OCI-LY1 (cell line): ENCODE measurements at regions not wholly inside any gene's neighbourhood (a gene's known extent, or its start where the extent isn't known, plus 50 kb on each side); places are given as distances from the start of the nearest gene placed in this dataset.

Source experiments
- H2AFZ ChIP-seq: fragments of 200-600 bp; sonication (generic), shearing (Covaris generic); 2 replicates; pipeline ENCODE4 v1.6.0; 2014; ENCODE audit warnings: antibody characterized with exemption, mild to moderate bottlenecking, low read length
- H3F3A ChIP-seq: fragments of 200-600 bp; sonication (generic), shearing (Covaris generic); 2 replicates; pipeline ENCODE4 v1.6.0; 2014; ENCODE audit warnings: mild to moderate bottlenecking, antibody characterized with exemption, low read length, moderate library complexity; ENCODE audit not compliant: insufficient read depth
- H3K27ac ChIP-seq: fragments of 200-600 bp; sonication (generic); 2 replicates; pipeline ENCODE4 v1.5.1; 2014; ENCODE audit warnings: low read length, mixed run types, mild to moderate bottlenecking, low read depth; ENCODE audit not compliant: poor library complexity, severe bottlenecking
- H3K27me3 ChIP-seq: fragments of 200-600 bp; sonication (generic); 2 replicates; pipeline ENCODE4 v1.6.0; 2014; ENCODE audit warnings: antibody characterized with exemption, mild to moderate bottlenecking, low read length, moderate library complexity; ENCODE audit not compliant: insufficient read depth
- H3K36me3 ChIP-seq: fragments of 200-600 bp; sonication (generic); 2 replicates; pipeline ENCODE4 v1.6.1; 2014; ENCODE audit warnings: mild to moderate bottlenecking, antibody characterized with exemption, low read length, moderate library complexity, mixed read lengths; ENCODE audit not compliant: insufficient read depth
- H3K4me1 ChIP-seq: fragments of 200-600 bp; sonication (generic); 2 replicates; pipeline ENCODE4 v1.5.1; 2014; ENCODE audit warnings: mild to moderate bottlenecking, low read length, moderate library complexity; ENCODE audit not compliant: insufficient read depth, severe bottlenecking
- H3K4me2 ChIP-seq: fragments of 200-600 bp; sonication (generic), shearing (Covaris generic); 2 replicates; pipeline ENCODE4 v1.6.1; 2014; ENCODE audit warnings: low read length
- H3K4me3 ChIP-seq: fragments of 200-600 bp; sonication (generic); 2 replicates; pipeline ENCODE4 v1.5.1; 2014; ENCODE audit warnings: low read length, low read depth, mild to moderate bottlenecking, mixed read lengths; ENCODE audit not compliant: poor library complexity, severe bottlenecking
- H3K79me2 ChIP-seq: fragments of 200-600 bp; shearing (Covaris generic); 2 replicates; pipeline ENCODE4 v1.6.1; 2016; ENCODE audit warnings: mixed run types, low read length, mixed read lengths; ENCODE audit not compliant: insufficient read depth
- H3K9ac ChIP-seq: fragments of 200-600 bp; sonication (generic), shearing (Covaris generic); 2 replicates; pipeline ENCODE4 v1.6.1; 2014; ENCODE audit warnings: mild to moderate bottlenecking, low read length, mixed read lengths
- H3K9me2 ChIP-seq: fragments of 200-600 bp; sonication (generic), shearing (Covaris generic); 2 replicates; pipeline ENCODE4 v1.6.1; 2014; ENCODE audit warnings: low read depth, mild to moderate bottlenecking, low read length, mixed read lengths
- H3K9me3 ChIP-seq: fragments of 200-600 bp; shearing (Covaris generic); 2 replicates; pipeline ENCODE4 v1.6.1; 2014; ENCODE audit warnings: low read length, mixed read lengths
- H4K20me1 ChIP-seq: fragments of 200-600 bp; sonication (generic), shearing (Covaris generic); 2 replicates; pipeline ENCODE4 v1.6.0; 2016; ENCODE audit warnings: mild to moderate bottlenecking, low read length; ENCODE audit not compliant: insufficient read depth
- CTCF ChIP-seq: fragments of 200-600 bp; sonication (generic), shearing (Covaris generic); IDR thresholded peaks from 2 replicates; pipeline ENCODE4 v1.5.1; 2017; ENCODE audit warnings: mild to moderate bottlenecking, antibody characterized with exemption, low read length, moderate library complexity, mixed read lengths
- EZH2 ChIP-seq: fragments of 200-600 bp; sonication (generic), shearing (Covaris generic); IDR thresholded peaks from 2 replicates; pipeline ENCODE4 v1.8.0; 2017; ENCODE audit warnings: borderline replicate concordance, mixed run types, mild to moderate bottlenecking, antibody characterized with exemption, low read length, moderate library complexity, mixed read lengths

- Histone ChIP-seq H3K79me2 (no peaks in the 10 kb centered on the region), H3K27ac (no peak overlapping the region), H3K27me3 (no peaks in the 10 kb centered on the region), H3K9me3 (no peaks in the 10 kb centered on the region), H2AFZ (no peak overlapping the region), H3F3A (no peaks in the 10 kb centered on the region), H3K9me2 (no peaks in the 10 kb centered on the region; the same call in 1 of the 2 replicates), H3K4me1 (no peaks in the 10 kb centered on the region), H3K36me3 (no peaks in the 10 kb centered on the region), H3K4me3 (no peak overlapping the region), H4K20me1 (no peaks in the 10 kb centered on the region), H3K4me2 (no peak overlapping the region), H3K9ac (no peak overlapping the region)
- no peak for TF ChIP-seq EZH2
- TF ChIP-seq CTCF, result no peak
Observed at GRCh38 chr11:112644410-112645131, 316.6 kb upstream of the NCAM1 start.

- H3K27ac ChIP-seq, result no peak overlapping the region
- H3K79me2 ChIP-seq, result no peaks in the 10 kb centered on the region
- H4K20me1 ChIP-seq, result no peaks in the 10 kb centered on the region
- H3K4me1 ChIP-seq, result no peaks in the 10 kb centered on the region
- H2AFZ ChIP-seq, result no peak overlapping the region
- H3K9ac ChIP-seq, result no peak overlapping the region
- H3K9me2 ChIP-seq, result no peaks in the 10 kb centered on the region
- no peaks in the 10 kb centered on the region for H3K27me3 ChIP-seq
- H3K4me2 ChIP-seq, result no peak overlapping the region
- TF ChIP-seq CTCF, result no peak
- TF ChIP-seq EZH2, result no peak
- no peaks in the 10 kb centered on the region for H3K9me3 ChIP-seq
- no peaks in the 10 kb centered on the region for H3F3A ChIP-seq
- no peaks in the 10 kb centered on the region for H3K36me3 ChIP-seq
- H3K4me3 ChIP-seq, result no peak overlapping the region
Observed at GRCh38 chr11:112649856-112650255, 311.4 kb upstream of the NCAM1 start.

- Histone ChIP-seq H3K9ac (no peak overlapping the region), H3K27me3 (no peaks in the 10 kb centered on the region), H3K27ac (no peak overlapping the region), H3K79me2 (no peaks in the 10 kb centered on the region), H3K9me2 (no peaks in the 10 kb centered on the region), H3K4me3 (no peak overlapping the region), H3K4me1 (no peaks in the 10 kb centered on the region), H3K4me2 (no peak overlapping the region), H3K9me3 (no peaks in the 10 kb centered on the region), H3K36me3 (no peaks in the 10 kb centered on the region), H3F3A (no peaks in the 10 kb centered on the region), H4K20me1 (no peaks in the 10 kb centered on the region), H2AFZ (no peak overlapping the region)
- no peak for TF ChIP-seq CTCF
Observed at GRCh38 chr11:112650527-112650926, 310.7 kb upstream of the NCAM1 start.
